GM12864 (cell line): ENCODE measurements at regions not wholly inside any gene's neighbourhood (a gene's known extent, or its start where the extent isn't known, plus 50 kb on each side); places are given as distances from the start of the nearest gene placed in this dataset.

Experiments
- DNase-seq: peaks from one replicate; pipeline ENCODE4 v3.0.0-alpha.2; 2011; ENCODE audit warnings: low read depth
- H3K4me3 ChIP-seq: 2 replicates; pipeline ENCODE4 v1.5.1; 2011; ENCODE audit warnings: mild to moderate bottlenecking, low read depth, low read length, control low read depth
- CTCF ChIP-seq: IDR thresholded peaks from 2 replicates; pipeline ENCODE4 v1.5.1; 2011; ENCODE audit warnings: low read depth, mild to moderate bottlenecking, moderate library complexity, low read length, control low read depth, inconsistent platforms; ENCODE audit errors: missing control alignments

DNA sequence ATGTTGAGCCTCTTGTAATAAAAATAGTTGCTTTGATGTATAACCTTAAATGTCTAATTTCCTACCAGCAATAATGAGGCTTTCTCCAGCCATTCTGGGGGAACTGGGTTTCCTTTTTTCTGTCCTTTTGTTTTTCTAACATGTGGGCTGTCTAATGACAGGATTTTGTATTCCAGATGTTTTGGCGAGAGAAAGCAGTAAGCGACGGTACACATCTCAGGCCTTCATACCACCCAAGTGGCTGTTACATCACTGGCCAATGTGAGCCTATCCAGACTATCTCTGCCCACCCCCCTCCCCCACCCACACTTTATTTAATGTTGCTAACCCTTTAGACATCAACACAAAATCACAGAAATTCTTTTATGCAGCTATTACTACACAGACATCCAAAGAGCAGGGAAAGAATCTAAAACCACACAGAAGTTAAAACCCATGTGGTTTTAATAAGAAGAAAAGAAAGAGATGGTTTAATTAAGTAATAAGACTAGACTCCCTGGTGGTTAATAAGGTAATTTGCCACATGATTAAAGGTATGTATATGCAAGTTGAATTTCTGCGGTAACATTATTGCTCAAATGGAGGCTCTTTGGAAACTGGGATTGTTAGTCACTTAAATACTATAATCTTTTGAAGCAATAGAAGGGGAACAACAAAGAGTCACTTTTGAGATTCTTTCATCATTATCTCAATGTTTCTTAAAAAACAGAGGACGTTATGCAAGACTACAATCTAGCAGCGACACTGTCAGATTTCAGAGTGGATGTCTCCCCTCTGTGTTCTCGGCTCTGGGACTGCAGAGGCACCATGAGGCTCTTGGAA lies 365.1 kb downstream of the ENC1 start:
- H3K4me3 ChIP-seq: no peak overlapping the region
- no peak for DNase-seq
- TF ChIP-seq CTCF: no peak

- no peak for TF ChIP-seq CTCF
- H3K4me3 ChIP-seq: no peak overlapping the region
- no peak for DNase-seq
Observed at GRCh38 chr5:74274326-74274725, 366.2 kb downstream of the ENC1 start.

GRCh38 chr5:74272831-74273451 lies 367.6 kb downstream of the ENC1 start:
- DNase-seq: no peak
- TF ChIP-seq CTCF: no peak
- no peak overlapping the region for H3K4me3 ChIP-seq

GRCh38 chr5:74272024-74272775 lies 368.3 kb downstream of the ENC1 start:
- DNase-seq: no peak
- H3K4me3 ChIP-seq: no peak overlapping the region
- no peak for TF ChIP-seq CTCF

DNA sequence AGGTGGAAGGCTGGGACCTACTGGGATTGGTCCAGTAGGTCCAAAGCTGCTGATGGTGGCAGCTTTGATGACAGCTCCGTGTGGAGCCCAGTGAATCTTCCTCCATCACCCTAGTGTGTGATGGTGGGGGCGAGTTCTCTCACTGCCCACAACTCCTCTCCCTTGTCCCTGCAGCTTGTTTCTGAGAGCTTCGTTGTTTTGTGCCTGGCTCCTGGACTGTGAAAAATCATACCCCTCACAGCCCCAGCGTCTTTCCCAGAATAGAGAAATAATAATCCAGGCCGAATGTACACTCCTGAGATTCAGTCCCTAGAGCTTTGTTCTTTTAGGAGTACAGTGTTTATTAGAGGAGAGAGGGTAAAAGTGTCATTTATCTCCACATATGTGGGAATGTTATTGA lies 372.2 kb downstream of the ENC1 start:
- H3K4me3 ChIP-seq: no peak overlapping the region
- DNase-seq: no peak
- TF ChIP-seq CTCF: no peak

- no peak for DNase-seq
- H3K4me3 ChIP-seq: no peak overlapping the region
- TF ChIP-seq CTCF: no peak
Observed at GRCh38 chr5:74266836-74267235, 373.7 kb downstream of the ENC1 start.
